DMS79 treated with DMSO at 0.1 percent for 48 hours (cell line): ENCODE measurements at regions not wholly inside any gene's neighbourhood (a gene's known extent, or its start where the extent isn't known, plus 50 kb on each side); places are given as distances from the start of the nearest gene placed in this dataset.

ENCODE experiments used
- DNase-seq: peaks from one replicate; lab custom pipeline; 2025; lab: John Stamatoyannopoulos, UW

GRCh38 chr1:46878173-46878782 lies 63.0 kb downstream of the CYP4A11 start:
- peak; percentile 18 for DNase-seq

DNA sequence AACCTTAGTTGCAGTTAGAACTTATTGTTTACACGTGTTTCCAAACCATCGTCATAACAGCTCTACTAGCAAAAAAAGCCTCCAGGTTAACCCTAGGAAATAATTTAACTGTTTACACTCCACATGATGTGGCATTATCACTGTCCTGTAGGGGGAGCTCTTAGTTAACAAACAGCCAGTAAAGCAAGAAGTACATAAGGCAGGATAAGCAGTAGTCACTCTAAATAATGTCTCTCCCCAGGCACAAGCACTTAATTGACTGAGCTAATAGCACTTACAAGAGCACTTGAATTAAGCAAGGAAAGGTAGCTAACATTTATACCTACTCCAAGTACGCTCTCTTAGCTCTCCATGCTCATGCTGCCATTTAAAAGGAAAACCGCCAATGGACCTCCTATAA lies 65.2 kb downstream of the CYP4A11 start:
- DNase-seq: peak; percentile 73
